H1 (cell line): ENCODE measurements at regions not wholly inside any gene's neighbourhood (a gene's known extent, or its start where the extent isn't known, plus 50 kb on each side); places are given as distances from the start of the nearest gene placed in this dataset.

Source experiments
- CTCF ChIA-PET: fragments of 300-600 bp; sonication (Branson Sonifier 250); formaldehyde crosslinking; loops from one replicate; lab custom pipeline; 2021; ENCODE audit not compliant: partially characterized antibody; lab: Charles Lee
- POLR2A ChIA-PET: fragments of 300-600 bp; sonication (Branson Sonifier 250); formaldehyde crosslinking; loops from one replicate; lab custom pipeline; 2021; ENCODE audit warnings: inconsistent platforms; ENCODE audit not compliant: partially characterized antibody; lab: Charles Lee
- DNase-seq, 2 experiments: peaks; one replicate each; pipeline versions ENCODE4 v3.0.0 to v3.0.0-alpha.2; 2010 to 2022; ENCODE audit warnings: low spot score in 2 of 2, low read depth in 1 of 2, mixed read lengths in 1 of 2
- FAIRE-seq: peaks from 2 replicates; lab custom pipeline; 2011; peaks lifted over from hg19 to GRCh38; lab: Jason Lieb, UNC
- H2AFZ ChIP-seq: 2 replicates; pipeline ENCODE4 v1.8.1; 2012; ENCODE audit warnings: low read length, inconsistent platforms
- H2AK5ac ChIP-seq: 2 replicates; pipeline ENCODE4 v1.6.1; 2013; ENCODE audit warnings: low read depth, low read length
- H2BK120ac ChIP-seq: replicated peaks from 2 replicates; pipeline ENCODE3; 2013; ENCODE audit warnings: low read depth, low read length, inconsistent platforms
- H2BK12ac ChIP-seq: 2 replicates; pipeline ENCODE4 v1.6.1; 2013; ENCODE audit warnings: low read depth, low read length
- H2BK15ac ChIP-seq: 2 replicates; pipeline ENCODE4 v1.6.1; 2013; ENCODE audit warnings: low read length
- H2BK20ac ChIP-seq: 2 replicates; pipeline ENCODE4 v1.6.1; 2013; ENCODE audit warnings: low read length
- H2BK5ac ChIP-seq: 2 replicates; pipeline ENCODE4 v1.6.1; 2013; ENCODE audit warnings: low read depth, low read length
- H3K14ac ChIP-seq: 2 replicates; pipeline ENCODE4 v1.6.1; 2013; ENCODE audit warnings: inconsistent platforms; ENCODE audit not compliant: insufficient read length
- H3K18ac ChIP-seq: 2 replicates; pipeline ENCODE4 v1.6.1; 2013; ENCODE audit warnings: low read length; ENCODE audit errors: extremely low read depth
- H3K23ac ChIP-seq: 2 replicates; pipeline ENCODE4 v1.6.1; 2013; ENCODE audit warnings: inconsistent platforms; ENCODE audit not compliant: insufficient read length
- H3K23me2 ChIP-seq: 2 replicates; pipeline ENCODE4 v1.6.1; 2013; ENCODE audit warnings: low read depth, low read length
- H3K27ac ChIP-seq: 2 replicates; pipeline ENCODE4 v1.6.1; 2011; ENCODE audit warnings: low read depth, low read length, inconsistent platforms
- H3K27me3 ChIP-seq, 4 experiments: replicated peaks in 1 of 4; 1 replicate in 1 of 4; 2 replicates in 3 of 4; pipeline versions ENCODE4 v1.6.1 to v1.8.1; 2011 to 2013; ENCODE audit warnings: low read length in 3 of 4, mild to moderate bottlenecking in 3 of 4, inconsistent platforms in 2 of 4, mixed read lengths in 2 of 4, moderate library complexity in 1 of 4; ENCODE audit not compliant: control insufficient read depth in 3 of 4, insufficient read depth in 3 of 4; ENCODE audit errors: extremely low read depth in 1 of 4
- H3K36me3 ChIP-seq, 4 experiments: 2 replicates each; pipeline versions ENCODE4 v1.6.1 to v1.8.1; 2011 to 2013; ENCODE audit warnings: mild to moderate bottlenecking in 4 of 4, low read length in 3 of 4, moderate library complexity in 2 of 4, control low read depth in 1 of 4, inconsistent platforms in 1 of 4; ENCODE audit not compliant: insufficient read depth in 4 of 4, control insufficient read depth in 2 of 4
- H3K4ac ChIP-seq: replicated peaks from 2 replicates; pipeline ENCODE3; 2013; ENCODE audit warnings: low read length, low read depth, mixed read lengths, inconsistent platforms; ENCODE audit not compliant: insufficient read length
- H3K4me1 ChIP-seq, 4 experiments: replicated peaks in 1 of 4; 1 replicate in 1 of 4; 2 replicates in 3 of 4; pipeline versions ENCODE4 v1.6.1 to v1.8.1; 2011 to 2013; ENCODE audit warnings: low read length in 3 of 4, inconsistent platforms in 2 of 4, mixed read lengths in 1 of 4; ENCODE audit not compliant: insufficient read depth in 4 of 4, control insufficient read depth in 3 of 4
- H3K4me2 ChIP-seq, 2 experiments: 2 replicates each; pipeline versions ENCODE4 v1.6.1 to v1.8.1; 2011 to 2013; ENCODE audit warnings: low read depth in 2 of 2, low read length in 2 of 2, control low read depth in 1 of 2, inconsistent platforms in 1 of 2, mild to moderate bottlenecking in 1 of 2; ENCODE audit not compliant: insufficient read depth in 1 of 2
- H3K4me3 ChIP-seq, 4 experiments: fragments of 200-600, 300-600 bp in 1 of 4; sonication (generic), shearing (Covaris generic), sonication (Bioruptor Twin) in 1 of 4; 2 replicates each; pipeline versions ENCODE4 v1.5.1 to v1.8.1; 2011 to 2016; ENCODE audit warnings: low read length in 4 of 4, low read depth in 3 of 4, control low read depth in 2 of 4, inconsistent platforms in 2 of 4, mild to moderate bottlenecking in 2 of 4, mixed read lengths in 1 of 4, moderate library complexity in 1 of 4; ENCODE audit not compliant: insufficient read depth in 2 of 4; ENCODE audit errors: extremely low read depth in 1 of 4
- H3K56ac ChIP-seq: replicated peaks from 2 replicates; pipeline ENCODE3; 2013; ENCODE audit warnings: low read depth, mild to moderate bottlenecking, mixed read lengths, low read length, inconsistent platforms; ENCODE audit not compliant: insufficient read length
- H3K79me1 ChIP-seq: 2 replicates; pipeline ENCODE4 v1.6.1; 2013; ENCODE audit warnings: low read depth, low read length, control low read depth
- H3K79me2 ChIP-seq, 2 experiments: 2 replicates each; pipeline versions ENCODE4 v1.6.1 to v1.8.1; 2012 to 2013; ENCODE audit warnings: low read length in 2 of 2, mild to moderate bottlenecking in 2 of 2, inconsistent platforms in 1 of 2; ENCODE audit not compliant: insufficient read depth in 2 of 2, control insufficient read depth in 1 of 2
- H3K9ac ChIP-seq, 4 experiments: replicated peaks in 1 of 4; 1 replicate in 1 of 4; 2 replicates in 3 of 4; pipeline versions ENCODE4 v1.6.1 to v1.8.1; 2011 to 2013; ENCODE audit warnings: low read depth in 3 of 4, low read length in 3 of 4, control low read depth in 2 of 4, mild to moderate bottlenecking in 2 of 4, moderate library complexity in 2 of 4, inconsistent platforms in 1 of 4; ENCODE audit errors: extremely low read depth in 1 of 4
- H3K9me3 ChIP-seq, 2 experiments: 2 replicates each; pipeline versions ENCODE4 v1.6.1 to v1.8.1; 2012 to 2013; ENCODE audit warnings: mild to moderate bottlenecking in 2 of 2, moderate library complexity in 2 of 2, control low read depth in 1 of 2, inconsistent platforms in 1 of 2, low read depth in 1 of 2, low read length in 1 of 2, mixed read lengths in 1 of 2; ENCODE audit not compliant: insufficient read depth in 2 of 2
- H4K20me1 ChIP-seq, 2 experiments: replicated peaks in 1 of 2; 2 replicates each; pipeline versions ENCODE3 to v1.8.1; 2011 to 2013; ENCODE audit warnings: inconsistent platforms in 2 of 2, low read length in 2 of 2, mild to moderate bottlenecking in 1 of 2; ENCODE audit not compliant: insufficient read depth in 2 of 2, control insufficient read depth in 1 of 2
- H4K5ac ChIP-seq: 2 replicates; pipeline ENCODE4 v1.6.1; 2013; ENCODE audit warnings: low read length, low read depth, mixed read lengths, inconsistent platforms; ENCODE audit not compliant: insufficient read length
- H4K8ac ChIP-seq: 2 replicates; pipeline ENCODE4 v1.8.0; 2013; ENCODE audit warnings: mild to moderate bottlenecking, moderate library complexity, low read length, inconsistent platforms; ENCODE audit not compliant: insufficient read depth; ENCODE audit errors: extremely low read depth
- H4K91ac ChIP-seq: replicated peaks from 2 replicates; pipeline ENCODE3; 2013; ENCODE audit warnings: low read length, mixed read lengths, inconsistent platforms; ENCODE audit not compliant: insufficient read length
- MAFK ChIP-seq: IDR thresholded peaks from 2 replicates; pipeline ENCODE4 v1.6.1; 2012; ENCODE audit warnings: low read depth, mild to moderate bottlenecking, improper control_type of control experiment, low read length
- WGBS, 2 experiments: shearing (Covaris generic) in 1 of 2; methylation state at CpG; one replicate each; pipeline versions ENCODE4 v1.1.6 to v1.1.7; 2013 to 2015; ENCODE audit warnings: low lambda C conversion rate in 2 of 2, mixed read lengths in 2 of 2, inconsistent platforms in 1 of 2, low coverage in 1 of 2, missing lambda C conversion rate in 1 of 2; ENCODE audit not compliant: insufficient replicate concordance in 2 of 2, insufficient coverage in 1 of 2, insufficient read length in 1 of 2; ENCODE audit errors: extremely low coverage in 1 of 2, missing lambda C conversion rate in 1 of 2; 5-methylcytosine and 5-hydroxymethylcytosine counted together

GRCh38 chr11:37560991-37561390, 963.0 kb upstream of the RAG2 start:
- no peak overlapping the region for H2BK120ac ChIP-seq
- no peak overlapping the region for H3K4ac ChIP-seq
- H3K4me2 ChIP-seq = no peak overlapping the region
- DNase-seq = no peak
- no peak overlapping the region for H3K9ac ChIP-seq
- H3K27me3 ChIP-seq = no peaks in the 10 kb centered on the region
- H3K36me3 ChIP-seq = no peaks in the 10 kb centered on the region
- H3K27ac ChIP-seq = no peak overlapping the region
- H3K18ac ChIP-seq = no peak overlapping the region
- no peak overlapping the region for H2BK12ac ChIP-seq
- no peak overlapping the region for H4K5ac ChIP-seq
- H3K23me2 ChIP-seq = no peaks in the 10 kb centered on the region
- H3K79me2 ChIP-seq = no peaks in the 10 kb centered on the region
- no peaks in the 10 kb centered on the region for H3K79me1 ChIP-seq
- POLR2A ChIA-PET = no interaction called here
- H2BK5ac ChIP-seq = no peak overlapping the region
- no peak overlapping the region for H3K14ac ChIP-seq
- no peak overlapping the region for H2BK20ac ChIP-seq
- 93% methylated on average over 2 of the region's 2 CpGs; no CpG with 5 or more reads in 1 of the 2 experiments for WGBS, 2 experiments
- H2AK5ac ChIP-seq = no peak overlapping the region
- H3K23ac ChIP-seq = no peak overlapping the region
- no peak overlapping the region for H4K8ac ChIP-seq
- CTCF ChIA-PET = no interaction called here
- no peaks in the 10 kb centered on the region for H4K20me1 ChIP-seq
- no peak overlapping the region for H3K4me3 ChIP-seq
- H3K56ac ChIP-seq = no peak overlapping the region
- FAIRE-seq = no peak
- no peaks in the 10 kb centered on the region for H3K9me3 ChIP-seq
- no peak overlapping the region for H4K91ac ChIP-seq
- H2AFZ ChIP-seq = no peak overlapping the region
- no peaks in the 10 kb centered on the region for H3K4me1 ChIP-seq
- H2BK15ac ChIP-seq = no peak overlapping the region
- no peak for TF ChIP-seq MAFK
